ENCODE measurements at regions not wholly inside any gene's neighbourhood (a gene's known extent, or its start where the extent isn't known, plus 50 kb on each side); places are given as distances from the start of the nearest gene placed in this dataset.

GRCh38 chr5:175243441-175243840 is 200.5 kb downstream of the DRD1 start:
- DNase-seq (ENCODE audit: low spot score) = no peak

- no peak for DNase-seq (ENCODE audit: low spot score)
These were observed 201.8 kb downstream of the DRD1 start for GRCh38 chr5:175242207-175242606.

GRCh38 chr5:175238326-175238725 is 205.7 kb downstream of the DRD1 start:
- DNase-seq (ENCODE audit: low spot score) = no peak

- no peak for DNase-seq (ENCODE audit: low spot score)
These were observed 207.8 kb downstream of the DRD1 start for GRCh38 chr5:175236176-175236575.

- DNase-seq (ENCODE audit: low spot score) = no peak
These were observed 208.6 kb downstream of the DRD1 start for GRCh38 chr5:175235251-175235960.

- DNase-seq (ENCODE audit: low spot score) = no peak
These were observed 213.7 kb downstream of the DRD1 start for GRCh38 chr5:175230299-175230698.

GRCh38 chr5:175226506-175226905 is 217.5 kb downstream of the DRD1 start:
- no peak for DNase-seq (ENCODE audit: low spot score)

- DNase-seq (ENCODE audit: low spot score) = no peak
These were observed 220.7 kb downstream of the DRD1 start for GRCh38 chr5:175223291-175223690.

GRCh38 chr5:175222621-175223020 is 221.4 kb downstream of the DRD1 start:
- no peak for DNase-seq (ENCODE audit: low spot score)

GRCh38 chr5:175220549-175220948 is 223.4 kb downstream of the DRD1 start:
- no peak for DNase-seq (ENCODE audit: low spot score)

- no peak for DNase-seq (ENCODE audit: low spot score)
These were observed 224.6 kb downstream of the DRD1 start for GRCh38 chr5:175219366-175219765.

GRCh38 chr5:175216991-175217390 is 227.0 kb downstream of the DRD1 start:
- no peak for DNase-seq (ENCODE audit: low spot score)

- no peak for DNase-seq (ENCODE audit: low spot score)
These were observed 228.1 kb downstream of the DRD1 start for GRCh38 chr5:175215906-175216305.

- peak; percentile 15 for DNase-seq (ENCODE audit: low spot score)
These were observed 229.8 kb downstream of the DRD1 start for GRCh38 chr5:175214152-175214551.

- DNase-seq (ENCODE audit: low spot score) = no peak
These were observed 231.8 kb downstream of the DRD1 start for GRCh38 chr5:175211956-175212756.

GRCh38 chr5:175207321-175208040 is 236.5 kb downstream of the DRD1 start:
- DNase-seq (ENCODE audit: low spot score) = no peak

- DNase-seq (ENCODE audit: low spot score) = no peak
These were observed 237.3 kb downstream of the DRD1 start for GRCh38 chr5:175206669-175207068.

- no peak for DNase-seq (ENCODE audit: low spot score)
These were observed 241.4 kb downstream of the DRD1 start for GRCh38 chr5:175202463-175203068.

GRCh38 chr5:175201393-175201792 is 242.6 kb downstream of the DRD1 start:
- no peak for DNase-seq (ENCODE audit: low spot score)

- no peak for DNase-seq (ENCODE audit: low spot score)
These were observed 248.0 kb downstream of the DRD1 start for GRCh38 chr5:175195698-175196656.

GRCh38 chr5:175181331-175181730 is 262.7 kb downstream of the DRD1 start:
- DNase-seq (ENCODE audit: low spot score) = no peak

All from GM03348 (cell line).